ENCODE measurements at regions not wholly inside any gene's neighbourhood (a gene's known extent, or its start where the extent isn't known, plus 50 kb on each side); places are given as distances from the start of the nearest gene placed in this dataset.
A peak's percentile ranks its signal among the peaks of the same experiment; 100 is the strongest.

- DNase-seq (ENCODE audit: low spot score) (peak; percentile 83), FAIRE-seq (peak; percentile 91), ATAC-seq (peak; percentile 80)
- no peak overlapping the region for H2AFZ ChIP-seq (ENCODE audit: low read length)
- ChIA-PET CTCF (ENCODE audit: low intra/inter-chr PET ratio, low total read pairs) (no interaction called here), POLR2A (interaction anchor here (0.7 to 4.1 kb wide), 9 partner anchors 12 to 183 kb away, joined by 3 to 25 read pairs (median 4); no protein-coding TSS in a partner anchor)
- H3K4me2 ChIP-seq (ENCODE audit: low read depth, low read length): peak overlapping the region; percentile 44
- peak overlapping the region; percentile 46 for H3K27ac ChIP-seq (ENCODE audit: extremely low read length, insufficient read depth, low read length)
- peaks cover 73% of the 10 kb centered on the region for H3K4me1 ChIP-seq (ENCODE audit: insufficient read depth, low read length)
- intact Hi-C loops (cut with micrococcal nuclease; ENCODE audit: unreplicated experiment): loop anchor here (2.0 kb wide), 1 partner anchor 30 kb away; no protein-coding TSS in a partner anchor
- BruUV-seq (replicated peaks): no TSS peak
- H3K79me2 ChIP-seq (ENCODE audit: insufficient read depth, low read length): no peaks in the 10 kb centered on the region
- no peaks in the 10 kb centered on the region for H4K20me1 ChIP-seq (ENCODE audit: insufficient read depth, low read length)
- H3K27me3 ChIP-seq (ENCODE audit: control insufficient read depth in 1 of 2, insufficient read depth in 2 of 2, low read length in 2 of 2): no peaks in the 10 kb centered on the region
- peak overlapping the region in 1 of 3 experiments; percentile 20; a peak in 2 of 6 replicates for H3K4me3 ChIP-seq (replicated peaks in 1 of 3; ENCODE audit: insufficient read depth in 1 of 3, low read depth in 2 of 3, low read length in 3 of 3)
- WGBS (ENCODE audit: low lambda C conversion rate): 20% methylated on average over 3 of the region's 3 CpGs
- in situ Hi-C loops (cut with HindIII; ENCODE audit: extremely low pct_ligation_motif_present, low pct_unique_long_range_greater_than_20kb): no loop called here
- no peaks in the 10 kb centered on the region for H3K36me3 ChIP-seq (replicated peaks in 1 of 2; ENCODE audit: control insufficient read depth in 1 of 2, insufficient read depth in 2 of 2, low read length in 2 of 2)
- peaks cover 1% of the 10 kb centered on the region; the same call in 1 of the 2 replicates for H3K9me3 ChIP-seq (ENCODE audit: low read length)
- peak overlapping the region; percentile 27 for H3K9ac ChIP-seq (ENCODE audit: insufficient read depth, low read depth, low read length)
- TF ChIP-seq ZNF468 (CRISPR knock-in tag; IDR thresholded peaks at IDR 0.05) (no peak), ZNF260 (CRISPR knock-in tag; IDR thresholded peaks at IDR 0.05; ENCODE audit: borderline replicate concordance, low read depth) (no peak), ATRX (CRISPR knock-in tag; IDR thresholded peaks at IDR 0.05; ENCODE audit: borderline replicate concordance) (no peak), NCOA2 (CRISPR knock-in tag; IDR thresholded peaks at IDR 0.05) (peak; percentile 54; the same call in 1 of the 2 replicates), ZNF530 (CRISPR knock-in tag; IDR thresholded peaks at IDR 0.05; ENCODE audit: low read depth) (peak; percentile 98; the same call in 1 of the 2 replicates), FOSL1 (CRISPR knock-in tag; IDR thresholded peaks at IDR 0.05; ENCODE audit: borderline replicate concordance) (peak; percentile 45; the same call in 1 of the 2 replicates), BCL6 (CRISPR knock-in tag; IDR thresholded peaks at IDR 0.05) (peak; percentile 39; the same call in 1 of the 2 replicates), GATA4 (IDR thresholded peaks at IDR 0.05; ENCODE audit: borderline replicate concordance, low read depth) (peak; percentile 37; the same call in 1 of the 2 replicates), DNMT3B (CRISPR knock-in tag; conservative IDR thresholded peaks at IDR 0.05) (0 out of 2 replicates have a peak, but pooled peaks have one; percentile 30), ATF7 (IDR thresholded peaks at IDR 0.05) (no peak), ATF7 (CRISPR knock-in tag; IDR thresholded peaks at IDR 0.05) (no peak), ATAD3A (CRISPR knock-in tag; IDR thresholded peaks at IDR 0.05) (no peak), ZBTB40 (IDR thresholded peaks at IDR 0.05) (no peak), ZBTB40 (CRISPR knock-in tag; IDR thresholded peaks at IDR 0.05) (no peak)
- TF ChIP-seq, protein P1, sequence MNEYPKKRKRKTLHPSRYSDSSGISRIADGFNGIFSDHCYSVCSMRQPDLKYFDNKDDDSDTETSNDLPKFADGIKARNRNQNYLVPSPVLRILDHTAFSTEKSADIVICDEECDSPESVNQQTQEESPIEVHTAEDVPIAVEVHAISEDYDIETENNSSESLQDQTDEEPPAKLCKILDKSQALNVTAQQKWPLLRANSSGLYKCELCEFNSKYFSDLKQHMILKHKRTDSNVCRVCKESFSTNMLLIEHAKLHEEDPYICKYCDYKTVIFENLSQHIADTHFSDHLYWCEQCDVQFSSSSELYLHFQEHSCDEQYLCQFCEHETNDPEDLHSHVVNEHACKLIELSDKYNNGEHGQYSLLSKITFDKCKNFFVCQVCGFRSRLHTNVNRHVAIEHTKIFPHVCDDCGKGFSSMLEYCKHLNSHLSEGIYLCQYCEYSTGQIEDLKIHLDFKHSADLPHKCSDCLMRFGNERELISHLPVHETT (CRISPR knock-in tag; conservative IDR thresholded peaks at IDR 0.05): no peak
These were observed 95.8 kb upstream of the ANKRD55 start for GRCh38 chr5:56328753-56329560.

Data from HepG2 (cell line).